Body of pancreas (tissue), 4 donors: ENCODE measurements at regions not wholly inside any gene's neighbourhood (a gene's known extent, or its start where the extent isn't known, plus 50 kb on each side); places are given as distances from the start of the nearest gene placed in this dataset.
A peak's percentile ranks its signal among the peaks of the same experiment; 100 is the strongest.
"Not testable (repeated sequence)": the region's sequence is repeated elsewhere in the genome, so short reads cannot be mapped to it uniquely, and the experiment has no call there.

Experiments
- ATAC-seq: fragments of 150-250 bp; one replicate; pipeline ENCODE4 v1.9.1; 2016
- DNase-seq, 4 donors: peaks; one replicate each; pipeline ENCODE4 v3.0.0-alpha.2; 2019
- H3K27ac ChIP-seq, 4 donors: fragments of 200-600 bp; sonication (generic); 1 replicate in 3 of 4; 2 replicates in 1 of 4; pipeline versions ENCODE4 v1.5.1 to v1.6.1; 2016 to 2019; ENCODE audit warnings: mild to moderate bottlenecking in 1 of 4, mixed read lengths in 1 of 4, moderate library complexity in 1 of 4
- H3K27me3 ChIP-seq, 2 donors: fragments of 200-600 bp; sonication (generic); one replicate each; pipeline ENCODE4 v1.6.0; 2016; ENCODE audit warnings: mild to moderate bottlenecking in 1 of 2
- H3K36me3 ChIP-seq, 2 donors: fragments of 200-600 bp; sonication (generic); replicated peaks in 1 of 2; 2 replicates each; pipeline ENCODE4 v1.5.1; 2016; ENCODE audit warnings: low read depth in 2 of 2; ENCODE audit not compliant: insufficient read depth in 1 of 2
- H3K4me1 ChIP-seq: fragments of 200-600 bp; sonication (generic); one replicate; pipeline ENCODE4 v1.6.0; 2016
- H3K4me3 ChIP-seq, 2 donors: fragments of 200-600 bp; sonication (generic); 1 replicate in 1 of 2; 2 replicates in 1 of 2; pipeline ENCODE4 v1.5.1; 2016 to 2019
- H3K9me3 ChIP-seq, 3 donors: fragments of 200-600 bp; sonication (generic); 1 replicate in 2 of 3; 2 replicates in 1 of 3; pipeline ENCODE4 v1.5.1; 2016
- CTCF ChIP-seq, 7 experiments: fragments of 450-650 bp in 4 of 7; fragments of 200-600 bp in 3 of 7; sonication (generic) in 3 of 7; IDR thresholded peaks; one replicate each; pipeline ENCODE4 v1.5.1; 2016 to 2019; ENCODE audit warnings: antibody characterized with exemption in 7 of 7
- POLR2A ChIP-seq, 3 donors: fragments of 450-650 bp; IDR thresholded peaks; one replicate each; pipeline ENCODE4 v1.6.1; 2016; ENCODE audit warnings: antibody characterized with exemption in 3 of 3, mild to moderate bottlenecking in 2 of 3
- WGBS, 2 donors: methylation state at CpG; one replicate each; pipeline ENCODE4 v1.1.5; 2017; 5-methylcytosine and 5-hydroxymethylcytosine counted together
- intact Hi-C: fragments of 100-400 bp; cut with DNase I; formaldehyde crosslinking; loops from one replicate; pipeline ENCODE4 v1.15.1; 2023

- Histone ChIP-seq H3K9me3 (no peaks in the 10 kb centered on the region), H3K27ac (no peak overlapping the region), H3K36me3 (no peaks in the 10 kb centered on the region), H3K4me3 (no peak overlapping the region), H3K4me1 (peaks cover 26% of the 10 kb centered on the region), H3K27me3 (no peaks in the 10 kb centered on the region)
- peak; percentile 89 for ATAC-seq
- no peak for DNase-seq
- TF ChIP-seq CTCF (IDR thresholded peaks at IDR 0.05) (no peak), POLR2A (IDR thresholded peaks at IDR 0.05) (no peak)
- 33% methylated on average over 4 of the region's 4 CpGs for WGBS, 2 donors
- intact Hi-C loops = no loop called here
Observed at GRCh38 chr12:97714107-97714563, 251.5 kb downstream of the RMST start.

DNA sequence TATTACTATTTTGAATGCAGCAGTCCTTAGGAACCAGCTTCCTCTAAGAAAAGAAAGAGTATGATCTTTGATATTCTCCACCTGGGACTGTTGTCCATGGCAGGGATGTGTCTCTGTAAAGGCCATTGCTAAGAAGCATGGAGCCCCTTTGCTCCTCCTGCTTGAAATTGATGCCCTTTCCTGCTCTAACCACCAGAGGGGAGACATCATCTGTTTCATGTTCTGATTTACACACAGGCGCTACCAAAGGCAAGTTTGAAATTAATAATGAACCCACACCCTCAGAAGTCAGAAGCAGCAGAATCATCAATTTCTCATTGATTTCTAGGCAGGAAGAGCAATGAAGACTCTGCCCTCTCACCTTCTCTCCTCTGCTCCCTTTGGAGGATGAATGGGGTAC is 253.8 kb downstream of the RMST start:
- Histone ChIP-seq H3K36me3 (no peaks in the 10 kb centered on the region), H3K27me3 (no peaks in the 10 kb centered on the region), H3K4me3 (no peak overlapping the region), H3K9me3 (no peaks in the 10 kb centered on the region), H3K4me1 (peaks cover 26% of the 10 kb centered on the region), H3K27ac (no peak overlapping the region)
- intact Hi-C loops = no loop called here
- DNase-seq (no peak), ATAC-seq (no peak)
- 81 to 95% methylated on average over 1 of the region's 1 CpG for WGBS, 2 donors
- TF ChIP-seq POLR2A (IDR thresholded peaks at IDR 0.05) (no peak), CTCF (IDR thresholded peaks at IDR 0.05) (peak in 3 of 7 experiments; percentile 15 to 33 (median 26))

GRCh38 chr12:97723801-97724200 is 261.2 kb downstream of the RMST start:
- H3K36me3 ChIP-seq, intact Hi-C loops, H3K4me1 ChIP-seq, H3K27ac ChIP-seq, H3K4me3 ChIP-seq, H3K27me3 ChIP-seq, ATAC-seq, DNase-seq, H3K9me3 ChIP-seq: not testable (repeated sequence)
- WGBS, 2 donors = 86 to 89% methylated on average over 21 to 22 of the region's 22 CpGs

- no peaks in the 10 kb centered on the region for H3K9me3 ChIP-seq
- no peak for DNase-seq
- WGBS, 2 donors = 89 to 94% methylated on average over 5 of the region's 5 CpGs
Observed at GRCh38 chr12:97745406-97746101, 282.9 kb downstream of the RMST start.

DNA sequence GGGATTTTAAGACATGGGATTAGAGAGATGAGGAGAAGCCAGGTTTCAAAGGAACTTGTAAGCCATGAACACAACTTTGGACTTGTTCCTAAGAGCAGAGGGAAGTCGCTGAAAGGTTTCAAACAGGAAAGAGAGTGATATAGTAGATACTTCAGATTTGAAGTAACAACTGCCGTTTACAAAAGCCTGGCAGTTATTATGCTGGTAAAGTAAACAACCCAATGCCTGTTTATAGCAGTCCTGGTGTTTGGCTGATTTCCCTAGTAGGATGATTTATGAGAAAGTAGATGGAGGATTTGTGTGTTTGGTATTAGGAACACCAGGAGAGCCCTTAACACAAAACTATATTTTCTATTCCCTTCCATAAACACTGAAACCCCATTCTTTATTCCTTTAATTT is 285.7 kb downstream of the RMST start:
- no peak for DNase-seq
- 21 to 29% methylated on average over 2 of the region's 2 CpGs for WGBS, 2 donors
- intact Hi-C loops = no loop called here
- TF ChIP-seq POLR2A (IDR thresholded peaks at IDR 0.05) (no peak), CTCF (IDR thresholded peaks at IDR 0.05) (no peak)
- Histone ChIP-seq H3K27me3 (no peaks in the 10 kb centered on the region), H3K27ac (no peak overlapping the region), H3K4me3 (no peak overlapping the region), H3K4me1 (no peaks in the 10 kb centered on the region), H3K36me3 (no peaks in the 10 kb centered on the region), H3K9me3 (no peaks in the 10 kb centered on the region)
- no peak for ATAC-seq

More at GRCh38 chr12:97745406-97746101, 282.9 kb downstream of the RMST start:
- ATAC-seq = no peak
- Histone ChIP-seq H3K4me1 (no peaks in the 10 kb centered on the region), H3K27ac (no peak overlapping the region), H3K4me3 (no peak overlapping the region), H3K36me3 (no peaks in the 10 kb centered on the region), H3K27me3 (no peaks in the 10 kb centered on the region)
- TF ChIP-seq POLR2A (IDR thresholded peaks at IDR 0.05) (no peak), CTCF (IDR thresholded peaks at IDR 0.05) (no peak)
- intact Hi-C loops = no loop called here
